ENCODE measurements at regions not wholly inside any gene's neighbourhood (a gene's known extent, or its start where the extent isn't known, plus 50 kb on each side); places are given as distances from the start of the nearest gene placed in this dataset.

DNA sequence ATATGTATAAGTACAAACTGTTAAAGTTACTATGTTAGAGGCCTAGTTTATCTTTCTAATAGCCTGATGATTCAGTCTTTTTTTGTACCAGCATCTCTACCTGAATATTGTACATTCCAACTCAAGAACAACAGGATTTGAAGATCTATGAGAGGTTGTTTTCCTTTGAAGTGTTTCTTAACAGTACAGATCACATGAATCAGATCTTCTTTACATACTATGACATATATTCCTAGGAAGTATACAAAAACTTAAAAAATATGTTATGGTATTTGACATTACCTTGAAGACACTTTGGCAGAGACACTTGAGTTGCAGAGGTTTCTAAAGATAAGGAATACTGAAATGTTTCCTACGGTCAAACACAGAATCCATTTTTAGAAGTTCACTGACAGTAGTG, 1280.9 kb downstream of the KCNT2 start:
- H3K4me3 Mint-ChIP-seq: no peak overlapping the region
- H3K9me3 Mint-ChIP-seq: peaks cover 8% of the 10 kb centered on the region
- H3K36me3 Mint-ChIP-seq: no peaks in the 10 kb centered on the region
- ATAC-seq: no peak
- H3K27me3 Mint-ChIP-seq: no peaks in the 10 kb centered on the region
- no peak overlapping the region for H3K27ac Mint-ChIP-seq
- H3K4me1 Mint-ChIP-seq: no peaks in the 10 kb centered on the region

DNA sequence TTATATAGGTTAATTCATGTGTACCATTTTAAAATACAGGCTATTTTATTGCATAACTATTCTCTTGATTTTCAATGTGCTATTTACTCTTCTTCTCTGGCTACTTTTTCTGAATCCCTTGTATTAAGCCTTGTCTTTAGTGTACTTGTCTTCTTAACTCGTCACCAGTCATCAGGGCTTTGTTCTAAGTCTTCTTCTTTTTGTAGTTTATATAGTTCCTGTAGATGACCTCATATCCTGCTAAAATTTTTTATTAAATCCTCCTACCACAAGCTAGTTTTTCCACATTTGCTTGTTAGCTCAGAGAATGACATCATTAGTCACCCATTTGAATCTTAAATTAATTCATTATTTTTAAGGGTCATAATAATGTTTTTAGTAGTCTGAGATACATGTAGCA, 1281.9 kb downstream of the KCNT2 start:
- H3K9me3 Mint-ChIP-seq: peaks cover 8% of the 10 kb centered on the region
- H3K36me3 Mint-ChIP-seq: no peaks in the 10 kb centered on the region
- no peaks in the 10 kb centered on the region for H3K27me3 Mint-ChIP-seq
- no peak overlapping the region for H3K27ac Mint-ChIP-seq
- no peak overlapping the region for H3K4me3 Mint-ChIP-seq
- no peaks in the 10 kb centered on the region for H3K4me1 Mint-ChIP-seq
- ATAC-seq: no peak

DNA sequence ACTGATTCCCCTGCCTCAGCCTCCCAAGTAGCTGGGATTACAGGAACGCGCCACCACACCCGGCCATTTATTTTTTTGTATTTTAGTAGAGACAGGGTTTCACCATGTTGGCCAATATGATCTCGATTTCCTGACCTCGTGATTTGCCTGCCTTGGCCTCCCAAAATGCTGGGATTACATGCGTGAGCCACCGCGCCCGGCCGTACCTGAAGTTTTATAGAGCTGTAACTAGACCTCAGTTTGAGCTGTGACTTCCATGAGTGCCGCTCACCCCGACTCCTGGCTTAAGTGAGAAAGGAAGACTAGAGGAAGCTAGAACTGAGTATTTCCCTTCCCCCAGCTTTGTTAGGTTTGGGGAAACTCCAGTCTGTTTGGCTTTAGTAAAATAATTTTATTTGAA, 1283.1 kb downstream of the KCNT2 start:
- Mint-ChIP-seq H3K27me3 (no peaks in the 10 kb centered on the region), H3K4me1 (no peaks in the 10 kb centered on the region), H3K27ac (no peak overlapping the region), H3K9me3 (peaks cover 10% of the 10 kb centered on the region), H3K36me3 (no peaks in the 10 kb centered on the region), H3K4me3 (no peak overlapping the region)
- no peak for ATAC-seq

DNA sequence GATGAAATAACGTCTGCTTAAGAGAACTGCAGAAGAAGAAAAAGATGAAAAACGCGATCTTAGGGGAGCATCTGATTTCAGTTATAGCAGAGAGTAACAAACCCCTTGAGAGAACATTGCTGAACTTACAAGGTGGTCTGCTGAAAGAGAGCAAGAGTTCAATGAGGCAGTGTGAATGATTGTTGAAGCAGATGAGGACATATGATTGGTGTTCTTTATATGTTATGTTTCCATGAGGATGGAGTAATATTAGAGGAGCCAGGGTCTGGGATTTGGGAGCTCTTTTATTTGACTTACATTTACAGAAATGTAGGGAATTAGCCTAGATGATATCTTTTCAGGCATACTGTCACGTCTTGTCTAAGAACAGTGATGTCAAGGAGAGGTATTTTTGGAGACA, 1302.0 kb downstream of the KCNT2 start:
- Mint-ChIP-seq H3K9me3 (no peaks in the 10 kb centered on the region), H3K4me3 (no peak overlapping the region), H3K36me3 (no peaks in the 10 kb centered on the region), H3K27me3 (no peaks in the 10 kb centered on the region), H3K27ac (no peak overlapping the region), H3K4me1 (no peaks in the 10 kb centered on the region)
- no peak for ATAC-seq

DNA sequence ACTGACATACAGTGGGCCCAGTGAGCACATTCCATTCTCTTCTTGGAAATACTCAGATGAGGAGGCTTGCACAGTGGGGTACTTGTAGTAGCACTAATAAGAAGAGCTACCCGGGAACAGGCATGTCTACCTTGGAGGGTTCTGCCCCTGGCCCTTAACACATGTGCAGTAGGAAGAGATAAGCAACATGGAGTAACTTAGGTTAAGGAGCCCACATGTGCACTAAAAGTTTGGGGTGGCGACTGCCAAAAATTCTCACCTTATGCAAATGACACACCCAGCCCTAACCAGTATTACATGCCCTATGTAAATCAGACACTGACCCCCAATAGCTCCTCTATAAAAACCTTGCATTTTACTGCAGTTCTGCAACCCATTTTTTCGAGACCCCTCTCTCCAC, 1313.3 kb downstream of the KCNT2 start:
- no peaks in the 10 kb centered on the region for H3K36me3 Mint-ChIP-seq
- H3K27ac Mint-ChIP-seq: no peak overlapping the region
- H3K27me3 Mint-ChIP-seq: no peaks in the 10 kb centered on the region
- H3K9me3 Mint-ChIP-seq: no peaks in the 10 kb centered on the region
- no peak for ATAC-seq
- H3K4me3 Mint-ChIP-seq: no peak overlapping the region
- H3K4me1 Mint-ChIP-seq: no peaks in the 10 kb centered on the region

DNA sequence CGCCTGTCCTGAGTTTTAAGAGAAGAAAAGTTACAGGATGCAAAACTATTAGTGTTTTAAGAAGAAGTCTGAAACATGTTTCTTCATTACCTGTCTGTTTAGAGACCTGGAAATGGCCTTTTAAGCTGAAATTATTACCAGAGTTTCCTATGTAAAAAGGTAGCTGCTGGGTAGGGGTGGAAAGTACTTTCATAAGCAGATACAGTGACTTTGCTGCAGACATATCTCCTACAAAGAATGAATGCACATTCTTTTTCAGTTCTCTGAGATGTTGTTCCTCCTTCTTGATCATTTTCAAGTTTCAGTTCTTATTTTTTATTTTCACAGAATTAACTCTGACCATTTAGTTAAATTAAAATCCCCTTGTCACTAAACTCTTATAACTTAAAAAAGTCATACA, 1329.6 kb downstream of the KCNT2 start:
- H3K4me1 Mint-ChIP-seq: no peaks in the 10 kb centered on the region
- H3K36me3 Mint-ChIP-seq: no peaks in the 10 kb centered on the region
- no peak overlapping the region for H3K27ac Mint-ChIP-seq
- peaks cover 3% of the 10 kb centered on the region for H3K9me3 Mint-ChIP-seq
- H3K27me3 Mint-ChIP-seq: no peaks in the 10 kb centered on the region
- H3K4me3 Mint-ChIP-seq: no peak overlapping the region
- no peak for ATAC-seq

DNA sequence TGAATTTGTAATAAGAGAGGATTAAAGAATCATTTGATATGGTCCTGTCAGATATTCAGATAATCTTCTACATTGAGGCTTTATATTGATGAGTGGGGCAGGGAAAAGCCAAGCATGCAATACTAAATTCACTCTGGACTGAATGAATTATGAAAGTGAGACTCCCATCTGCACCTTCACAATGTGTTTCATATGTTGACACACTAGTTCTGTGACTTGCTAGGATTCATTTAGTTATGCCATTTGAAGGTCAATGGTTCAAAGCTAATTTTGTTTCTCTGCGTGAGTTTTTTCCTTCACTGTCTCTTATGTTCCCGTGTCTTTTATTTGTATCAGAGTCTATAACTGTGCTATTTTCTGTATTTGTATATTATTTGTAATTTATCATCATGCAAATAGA, 1332.5 kb downstream of the KCNT2 start:
- H3K9me3 Mint-ChIP-seq: peaks cover 3% of the 10 kb centered on the region
- ATAC-seq: no peak
- no peaks in the 10 kb centered on the region for H3K36me3 Mint-ChIP-seq
- no peak overlapping the region for H3K27ac Mint-ChIP-seq
- no peaks in the 10 kb centered on the region for H3K4me1 Mint-ChIP-seq
- no peaks in the 10 kb centered on the region for H3K27me3 Mint-ChIP-seq
- no peak overlapping the region for H3K4me3 Mint-ChIP-seq

DNA sequence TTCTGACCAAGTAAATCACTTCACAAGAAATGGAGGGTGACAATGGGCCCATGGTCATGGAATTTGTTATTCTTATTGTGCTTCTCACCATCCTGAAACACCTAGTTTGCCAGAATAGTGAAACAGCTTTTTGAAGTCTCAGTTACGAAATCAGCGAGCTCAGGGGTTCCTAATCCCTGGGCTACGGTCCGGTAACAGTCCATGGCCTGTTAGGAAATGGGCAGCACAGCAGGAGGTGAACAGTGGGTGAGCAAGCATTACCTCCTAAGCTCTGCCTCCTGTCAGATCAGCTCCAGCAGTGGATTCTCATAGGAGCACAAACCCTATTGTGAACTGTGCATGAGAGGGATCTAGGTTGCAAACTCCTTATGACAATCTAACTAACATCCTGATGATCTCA, 1356.3 kb downstream of the KCNT2 start:
- no peak for ATAC-seq
- H3K27me3 Mint-ChIP-seq: no peaks in the 10 kb centered on the region
- no peaks in the 10 kb centered on the region for H3K4me1 Mint-ChIP-seq
- H3K4me3 Mint-ChIP-seq: no peak overlapping the region
- peaks cover 6% of the 10 kb centered on the region for H3K9me3 Mint-ChIP-seq
- no peak overlapping the region for H3K27ac Mint-ChIP-seq
- no peaks in the 10 kb centered on the region for H3K36me3 Mint-ChIP-seq

DNA sequence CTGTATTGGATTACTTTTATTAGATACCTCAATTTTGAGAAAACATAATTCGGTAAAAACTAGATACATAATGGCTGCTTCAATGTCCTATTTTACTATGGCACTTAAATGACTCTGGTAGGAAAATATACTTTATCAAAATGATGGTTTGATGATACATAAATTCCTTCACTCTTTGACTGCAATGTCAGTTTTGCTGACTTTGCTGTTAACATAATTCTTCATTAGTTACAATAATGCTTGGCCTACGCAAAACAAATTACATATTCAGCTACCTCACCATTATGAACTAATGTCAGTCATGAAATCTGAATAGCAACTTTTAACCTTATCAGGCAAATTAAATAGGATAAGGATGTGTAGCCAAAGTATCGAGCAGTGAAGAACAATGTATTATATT, 1364.7 kb downstream of the KCNT2 start:
- ATAC-seq: no peak
- Mint-ChIP-seq H3K9me3 (peaks cover 5% of the 10 kb centered on the region), H3K27ac (no peak overlapping the region), H3K36me3 (no peaks in the 10 kb centered on the region), H3K4me1 (no peaks in the 10 kb centered on the region), H3K4me3 (no peak overlapping the region), H3K27me3 (no peaks in the 10 kb centered on the region)

DNA sequence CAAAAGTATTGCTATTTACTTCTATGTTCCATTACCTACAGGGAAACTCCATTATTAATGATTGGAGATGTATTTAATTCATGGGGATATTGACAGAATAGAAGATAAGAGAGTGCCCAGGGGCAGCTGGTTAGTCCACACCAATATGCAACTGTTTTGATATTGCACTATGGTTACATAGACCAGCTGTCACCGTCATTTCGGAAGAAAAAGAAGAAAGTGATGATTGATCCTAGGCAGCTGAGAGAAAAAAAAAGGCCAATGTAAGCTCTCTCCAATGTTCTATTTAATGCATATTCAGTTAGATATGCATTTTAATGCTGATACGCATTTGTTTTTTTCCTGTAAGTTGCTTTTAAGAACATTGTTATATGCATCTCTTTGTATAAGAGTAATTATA, 1367.2 kb downstream of the KCNT2 start:
- Mint-ChIP-seq H3K4me1 (no peaks in the 10 kb centered on the region), H3K36me3 (no peaks in the 10 kb centered on the region), H3K27me3 (no peaks in the 10 kb centered on the region), H3K27ac (no peak overlapping the region), H3K9me3 (peaks cover 5% of the 10 kb centered on the region), H3K4me3 (no peak overlapping the region)
- ATAC-seq: no peak

DNA sequence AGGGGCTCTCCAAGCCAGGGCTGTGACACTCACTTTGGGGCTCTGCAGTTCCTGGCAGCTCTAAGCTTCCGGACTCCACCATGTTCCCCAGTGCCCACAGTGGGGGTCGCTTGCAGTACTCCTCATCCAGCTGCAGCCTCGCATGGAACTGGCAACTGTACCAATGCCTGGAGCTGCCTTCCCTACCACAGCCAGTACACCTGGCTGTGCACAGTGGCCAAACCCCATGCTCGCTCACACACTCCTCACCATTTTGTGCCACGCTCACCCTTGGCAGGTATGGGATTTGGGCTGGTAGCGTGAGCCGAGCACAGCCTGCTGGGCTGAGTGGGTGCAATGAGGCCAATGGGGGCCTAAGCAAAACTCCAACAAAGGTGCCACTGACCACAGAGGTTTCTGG, 1369.9 kb downstream of the KCNT2 start:
- ATAC-seq: peak; percentile 51
- Mint-ChIP-seq H3K4me3 (no peak overlapping the region), H3K36me3 (no peaks in the 10 kb centered on the region), H3K27me3 (no peaks in the 10 kb centered on the region), H3K9me3 (peaks cover 5% of the 10 kb centered on the region), H3K27ac (no peak overlapping the region), H3K4me1 (no peaks in the 10 kb centered on the region)

DNA sequence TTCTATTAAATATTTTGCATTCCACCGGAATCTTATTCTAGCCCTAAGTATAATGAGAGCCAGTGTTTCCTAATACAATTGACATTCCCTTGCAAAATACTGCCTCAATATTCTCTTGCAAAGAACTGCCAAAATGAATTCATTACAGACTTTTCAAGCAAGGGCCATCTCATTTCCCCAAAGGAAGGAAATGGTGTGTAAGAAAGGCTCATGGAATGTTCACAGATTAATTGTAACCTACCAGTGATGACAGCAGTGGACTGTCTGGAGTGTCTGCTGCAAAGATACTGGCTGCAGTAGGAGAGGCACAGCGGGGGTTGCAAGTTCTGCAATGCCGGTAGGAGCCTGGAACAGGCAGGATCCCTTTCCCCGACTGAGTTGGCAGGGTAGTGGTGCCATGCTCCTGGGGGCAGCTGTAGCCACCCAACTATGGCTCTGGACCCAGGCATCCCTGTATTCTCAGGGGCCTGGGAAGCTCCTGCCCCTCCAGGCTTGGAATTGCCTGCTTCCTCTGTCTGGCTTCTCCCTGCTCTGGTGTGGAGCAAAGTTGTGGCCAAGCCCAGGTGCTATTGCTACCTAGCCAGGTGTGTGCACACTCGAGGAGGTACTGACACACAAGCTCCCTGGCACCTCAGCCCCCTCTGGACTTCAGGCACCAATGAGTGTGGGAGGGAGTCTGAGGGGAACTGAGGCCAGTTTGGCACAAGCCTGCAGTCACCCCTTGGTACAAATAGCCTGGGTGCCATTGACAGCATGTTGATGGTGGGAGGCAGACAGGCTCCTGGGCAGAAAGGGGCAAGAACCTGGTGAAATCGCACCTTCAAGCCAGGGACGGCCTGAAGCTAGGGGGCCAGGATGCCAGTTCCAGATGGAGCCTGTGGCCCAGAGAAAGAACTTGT, 1371.0 kb downstream of the KCNT2 start:
- Mint-ChIP-seq H3K27me3 (no peaks in the 10 kb centered on the region), H3K36me3 (no peaks in the 10 kb centered on the region), H3K4me1 (no peaks in the 10 kb centered on the region), H3K9me3 (peaks cover 5% of the 10 kb centered on the region), H3K4me3 (no peak overlapping the region), H3K27ac (no peak overlapping the region)
- peak; percentile 24 for ATAC-seq

DNA sequence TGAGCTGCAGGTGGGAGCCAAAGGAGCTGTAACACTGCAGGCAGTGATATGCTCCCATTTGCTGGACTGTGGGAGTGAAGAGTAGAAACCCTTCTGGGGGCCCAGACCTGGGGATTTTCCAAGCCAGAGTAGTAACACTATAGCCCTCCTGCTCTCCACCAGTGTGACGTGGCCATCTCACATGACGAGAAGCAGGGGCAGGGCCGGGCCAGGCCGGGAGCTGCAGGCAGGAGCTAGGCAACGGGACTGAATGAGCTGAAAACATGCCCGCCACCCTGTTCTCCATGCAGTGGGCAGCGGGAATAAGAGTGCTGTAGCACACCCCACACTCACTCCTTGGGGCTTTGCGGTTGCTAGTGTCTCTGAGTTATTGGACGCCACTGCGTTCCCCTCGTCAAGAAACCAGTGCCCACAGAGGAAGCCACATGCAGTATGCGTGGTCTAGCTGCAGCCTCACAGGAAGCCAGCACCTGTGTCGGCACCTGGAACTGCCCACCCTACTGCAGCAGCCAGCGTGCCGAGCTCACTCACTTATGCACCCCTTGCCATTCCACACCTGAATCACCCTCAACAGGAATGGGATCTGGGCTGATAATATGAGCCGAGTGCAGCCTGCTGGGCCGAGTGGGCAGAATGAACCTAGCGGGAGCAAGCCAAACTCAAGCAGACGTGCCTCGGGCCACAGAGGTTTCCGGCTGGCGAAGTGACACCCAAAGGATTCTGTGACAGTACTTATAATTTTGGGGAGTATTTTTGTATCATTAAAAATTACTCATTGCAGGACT, 1389.6 kb downstream of the KCNT2 start:
- H3K27ac Mint-ChIP-seq: no peak overlapping the region
- H3K36me3 Mint-ChIP-seq: no peaks in the 10 kb centered on the region
- H3K9me3 Mint-ChIP-seq: peaks cover 3% of the 10 kb centered on the region
- no peak for ATAC-seq
- no peak overlapping the region for H3K4me3 Mint-ChIP-seq
- no peaks in the 10 kb centered on the region for H3K27me3 Mint-ChIP-seq
- H3K4me1 Mint-ChIP-seq: no peaks in the 10 kb centered on the region

DNA sequence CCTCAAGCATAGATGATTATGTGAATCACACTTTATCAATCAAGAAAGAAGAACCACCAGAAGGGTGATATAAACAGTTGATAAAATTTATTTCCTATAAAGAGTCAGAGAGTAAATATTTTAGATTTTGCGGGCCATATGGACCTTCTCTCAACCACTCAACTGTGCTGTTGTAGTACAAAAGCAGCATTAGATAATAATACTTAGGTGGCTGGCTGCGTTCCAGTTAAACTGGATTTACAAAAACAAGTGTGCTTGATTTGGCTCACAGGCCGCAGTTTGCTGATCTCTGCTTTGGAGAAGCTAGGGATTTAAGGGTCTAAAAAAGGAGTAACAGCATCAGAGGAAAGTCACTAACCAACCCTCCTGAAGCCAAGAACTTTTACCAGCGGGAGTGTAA, 1406.0 kb downstream of the KCNT2 start:
- Mint-ChIP-seq H3K36me3 (no peaks in the 10 kb centered on the region), H3K27ac (no peak overlapping the region), H3K27me3 (no peaks in the 10 kb centered on the region), H3K9me3 (peaks cover 3% of the 10 kb centered on the region), H3K4me3 (no peak overlapping the region), H3K4me1 (no peaks in the 10 kb centered on the region)
- ATAC-seq: no peak

DNA sequence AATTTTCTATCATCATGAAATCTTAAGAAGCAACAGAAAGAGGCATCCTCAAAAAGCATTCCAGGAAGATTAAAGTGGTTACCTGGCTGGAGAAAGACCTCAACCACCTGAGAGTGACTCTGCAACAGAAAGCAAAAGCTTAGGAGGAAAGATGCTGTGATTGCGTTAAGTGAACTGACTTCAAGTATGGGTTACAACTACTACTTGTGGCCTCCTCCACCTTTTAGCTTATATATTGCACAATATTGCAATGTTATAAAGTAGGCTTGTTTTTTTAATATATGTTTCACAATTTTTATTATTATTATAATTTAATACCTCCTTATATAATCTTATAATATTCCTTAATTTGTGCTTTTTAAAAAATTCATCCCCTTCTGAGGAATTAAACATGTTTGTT, 1407.5 kb downstream of the KCNT2 start:
- no peak for ATAC-seq
- Mint-ChIP-seq H3K36me3 (no peaks in the 10 kb centered on the region), H3K4me1 (no peaks in the 10 kb centered on the region), H3K4me3 (no peak overlapping the region), H3K9me3 (no peaks in the 10 kb centered on the region), H3K27ac (no peak overlapping the region), H3K27me3 (no peaks in the 10 kb centered on the region)

DNA sequence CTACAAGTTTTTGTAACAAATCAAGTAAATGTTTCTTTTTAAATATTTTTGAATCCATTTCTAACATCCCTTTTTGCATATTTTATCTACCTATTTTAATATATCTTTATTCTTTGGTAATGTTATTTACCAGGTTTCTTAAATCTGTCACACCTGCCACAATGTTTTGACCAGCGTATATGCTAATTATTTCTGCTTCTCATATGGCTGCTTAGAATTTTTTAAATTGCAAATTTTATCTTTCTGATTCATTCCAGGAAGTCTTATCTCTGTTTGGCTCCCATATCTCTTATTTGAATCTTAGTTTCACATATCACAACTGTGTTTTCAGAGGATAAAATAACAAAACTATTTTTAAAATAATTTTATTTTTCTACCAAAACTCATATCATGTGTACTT, 1411.1 kb downstream of the KCNT2 start:
- Mint-ChIP-seq H3K27me3 (no peaks in the 10 kb centered on the region), H3K36me3 (no peaks in the 10 kb centered on the region), H3K9me3 (no peaks in the 10 kb centered on the region), H3K4me3 (no peak overlapping the region), H3K4me1 (peaks cover 7% of the 10 kb centered on the region), H3K27ac (no peak overlapping the region)
- ATAC-seq: no peak

Data from stimulated activated memory B cell treated with anti-CD40 and anti-IgM and Interleukin-4, amounts not matched to agents 10 μg/mL and 1 μg/mL and 100 μg/mL, for 72 hours (primary cell).